Naive B cell (primary cell): ENCODE measurements at regions not wholly inside any gene's neighbourhood (a gene's known extent, or its start where the extent isn't known, plus 50 kb on each side); places are given as distances from the start of the nearest gene placed in this dataset.

Experiments
- ATAC-seq, 2 donors: fragments of 150-1000 bp; cut with Tn5 transposase; 2 replicates each; pipeline ENCODE4 v1.10.0; 2021; ENCODE audit warnings: low read depth in 2 of 2, mild to moderate bottlenecking in 2 of 2, moderate library complexity in 2 of 2
- DNase-seq: peaks from one replicate; pipeline ENCODE4 v3.0.0; 2022
- H3K27ac Mint-ChIP-seq, 6 donors: one replicate each; pipeline ENCODE4 v1.8.0; 2020 to 2022; ENCODE audit warnings: mild to moderate bottlenecking in 6 of 6, mixed read lengths in 6 of 6, moderate library complexity in 5 of 6, inconsistent platforms in 2 of 6
- H3K27me3 Mint-ChIP-seq, 3 donors: one replicate each; pipeline ENCODE4 v1.8.0; 2021 to 2022; ENCODE audit warnings: mixed read lengths in 3 of 3, mild to moderate bottlenecking in 1 of 3
- H3K36me3 Mint-ChIP-seq, 2 donors: one replicate each; pipeline ENCODE4 v1.8.0; 2020 to 2022; ENCODE audit warnings: mixed read lengths in 2 of 2, inconsistent platforms in 1 of 2, mild to moderate bottlenecking in 1 of 2
- H3K4me1 Mint-ChIP-seq, 3 donors: one replicate each; pipeline ENCODE4 v1.8.0; 2020 to 2022; ENCODE audit warnings: mixed read lengths in 3 of 3, inconsistent platforms in 1 of 3, mild to moderate bottlenecking in 1 of 3, moderate library complexity in 1 of 3
- H3K4me3 Mint-ChIP-seq, 8 donors: one replicate each; pipeline ENCODE4 v1.8.0; 2020 to 2022; ENCODE audit warnings: mild to moderate bottlenecking in 8 of 8, mixed read lengths in 8 of 8, moderate library complexity in 8 of 8, inconsistent platforms in 2 of 8
- H3K9me3 Mint-ChIP-seq, 7 donors: one replicate each; pipeline ENCODE4 v1.8.0; 2020 to 2022; ENCODE audit warnings: mixed read lengths in 7 of 7, mild to moderate bottlenecking in 5 of 7, inconsistent platforms in 2 of 7, moderate library complexity in 1 of 7

DNA sequence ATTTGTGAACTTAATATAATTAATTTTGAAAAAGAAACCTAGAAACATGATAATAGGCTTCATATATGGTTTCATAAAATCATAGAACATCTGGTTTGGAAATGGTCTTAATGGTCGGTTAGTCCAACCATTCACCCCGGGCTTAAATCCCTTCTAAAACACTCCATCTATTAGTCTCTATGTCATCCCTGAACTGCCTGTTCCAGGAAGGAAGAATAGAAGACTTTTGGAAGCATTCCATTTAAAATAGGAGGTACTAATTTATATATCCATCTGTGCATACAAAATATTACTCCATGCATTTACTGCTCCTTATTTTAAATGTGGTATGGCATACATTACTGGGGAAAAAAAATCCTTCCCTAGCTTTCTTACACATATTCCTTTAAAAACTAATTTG, 262.2 kb upstream of the DDX53 start:
- DNase-seq (no peak), ATAC-seq (no peak)
- no peaks in the 10 kb centered on the region for H3K4me1 Mint-ChIP-seq
- H3K27ac Mint-ChIP-seq = no peak overlapping the region
- peaks cover 0 to 4% (median 0%) of the 10 kb centered on the region in 7 donors for H3K9me3 Mint-ChIP-seq
- no peaks in the 10 kb centered on the region for H3K36me3 Mint-ChIP-seq
- no peak overlapping the region for H3K4me3 Mint-ChIP-seq
- no peaks in the 10 kb centered on the region for H3K27me3 Mint-ChIP-seq

DNA sequence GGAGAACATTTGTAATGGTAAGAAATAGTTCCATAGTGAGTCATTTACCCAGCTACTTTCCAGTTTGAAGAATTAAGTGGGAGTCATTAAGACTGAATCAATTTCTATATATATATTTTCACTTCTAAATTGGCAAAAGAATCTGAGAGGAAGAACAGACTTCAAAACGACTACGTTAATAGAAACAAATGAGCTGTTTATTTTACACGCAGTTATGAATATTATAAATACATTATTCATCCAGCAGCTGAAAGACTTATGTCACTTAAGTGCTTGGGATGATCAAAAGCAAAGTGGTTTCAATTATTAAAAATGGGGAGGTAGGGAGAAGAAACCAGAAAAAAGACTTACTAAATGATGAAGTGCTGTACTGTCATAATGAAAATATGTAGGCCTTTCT, 260.5 kb upstream of the DDX53 start:
- Mint-ChIP-seq H3K27me3 (no peaks in the 10 kb centered on the region), H3K4me3 (no peak overlapping the region), H3K4me1 (no peaks in the 10 kb centered on the region), H3K36me3 (no peaks in the 10 kb centered on the region), H3K27ac (no peak overlapping the region), H3K9me3 (peaks cover 0 to 1% (median 0%) of the 10 kb centered on the region in 7 donors)
- no peak for DNase-seq
- no peak for ATAC-seq

DNA sequence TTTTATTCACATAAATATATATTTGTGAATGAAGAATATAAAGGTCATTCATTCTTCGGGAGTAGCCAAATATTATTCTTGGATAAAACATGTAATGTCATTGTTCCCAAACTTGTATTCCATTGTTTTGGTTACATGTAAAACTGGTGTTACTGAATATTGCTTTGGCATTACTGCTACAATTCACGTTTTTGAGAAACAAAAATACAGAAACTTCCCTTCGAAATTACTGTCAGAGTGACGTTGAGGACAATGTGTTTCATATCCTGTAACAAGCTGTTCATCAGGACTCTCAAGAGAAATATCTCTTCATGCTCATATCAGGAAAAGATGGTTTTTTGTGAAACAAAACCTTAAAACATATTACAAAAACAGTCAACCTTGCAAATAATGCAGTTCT, 258.9 kb upstream of the DDX53 start:
- no peaks in the 10 kb centered on the region for H3K27me3 Mint-ChIP-seq
- ATAC-seq (no peak), DNase-seq (no peak)
- H3K27ac Mint-ChIP-seq = no peak overlapping the region
- peaks cover 0 to 1% (median 0%) of the 10 kb centered on the region in 7 donors for H3K9me3 Mint-ChIP-seq
- no peak overlapping the region for H3K4me3 Mint-ChIP-seq
- no peaks in the 10 kb centered on the region for H3K36me3 Mint-ChIP-seq
- H3K4me1 Mint-ChIP-seq = no peaks in the 10 kb centered on the region

DNA sequence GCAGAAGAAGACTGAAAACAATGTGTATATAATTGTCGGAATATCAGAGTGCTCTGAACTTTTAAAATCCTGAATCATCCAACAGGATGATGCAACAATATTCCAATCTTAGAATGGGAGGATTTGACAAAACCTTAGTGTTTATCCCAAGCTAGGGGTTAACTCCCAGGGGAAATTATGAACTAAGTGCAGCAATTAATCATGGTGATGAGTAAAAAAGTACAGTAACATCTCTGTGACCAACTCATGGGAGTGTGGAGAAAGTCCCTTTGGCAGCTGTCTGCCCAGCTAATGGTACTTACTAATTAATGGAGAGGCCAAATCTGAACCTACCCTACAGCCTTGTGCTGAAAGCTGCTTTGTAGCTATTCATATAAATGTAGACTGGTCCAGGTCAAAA, 257.6 kb upstream of the DDX53 start:
- no peak for ATAC-seq
- no peaks in the 10 kb centered on the region for H3K27me3 Mint-ChIP-seq
- no peak overlapping the region for H3K27ac Mint-ChIP-seq
- peaks cover 0 to 1% (median 0%) of the 10 kb centered on the region in 7 donors for H3K9me3 Mint-ChIP-seq
- no peak overlapping the region for H3K4me3 Mint-ChIP-seq
- no peaks in the 10 kb centered on the region for H3K4me1 Mint-ChIP-seq
- DNase-seq = no peak
- no peaks in the 10 kb centered on the region for H3K36me3 Mint-ChIP-seq

DNA sequence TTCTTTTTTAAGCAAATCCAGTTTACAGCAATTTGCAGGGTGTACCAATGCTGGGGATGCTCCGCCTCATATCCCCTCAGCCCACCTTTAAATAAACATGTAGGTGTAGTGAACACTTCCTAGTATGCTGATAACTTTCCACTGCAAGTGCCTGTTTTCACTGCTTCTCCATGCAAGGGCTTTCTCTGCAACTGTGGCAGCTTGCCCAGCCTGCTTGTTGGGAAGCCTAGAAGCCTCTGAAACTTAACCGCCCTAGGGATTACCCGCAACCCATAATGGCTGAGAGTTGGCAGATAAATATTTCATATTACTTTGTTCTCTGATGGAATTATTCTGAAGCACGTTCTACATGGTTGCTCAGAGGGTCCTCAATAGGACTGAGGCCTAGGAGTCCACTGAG, 253.7 kb upstream of the DDX53 start:
- Mint-ChIP-seq H3K27ac (no peak overlapping the region), H3K36me3 (no peaks in the 10 kb centered on the region), H3K4me3 (no peak overlapping the region), H3K4me1 (no peaks in the 10 kb centered on the region), H3K27me3 (no peaks in the 10 kb centered on the region), H3K9me3 (no peaks in the 10 kb centered on the region)
- no peak for DNase-seq
- no peak for ATAC-seq

DNA sequence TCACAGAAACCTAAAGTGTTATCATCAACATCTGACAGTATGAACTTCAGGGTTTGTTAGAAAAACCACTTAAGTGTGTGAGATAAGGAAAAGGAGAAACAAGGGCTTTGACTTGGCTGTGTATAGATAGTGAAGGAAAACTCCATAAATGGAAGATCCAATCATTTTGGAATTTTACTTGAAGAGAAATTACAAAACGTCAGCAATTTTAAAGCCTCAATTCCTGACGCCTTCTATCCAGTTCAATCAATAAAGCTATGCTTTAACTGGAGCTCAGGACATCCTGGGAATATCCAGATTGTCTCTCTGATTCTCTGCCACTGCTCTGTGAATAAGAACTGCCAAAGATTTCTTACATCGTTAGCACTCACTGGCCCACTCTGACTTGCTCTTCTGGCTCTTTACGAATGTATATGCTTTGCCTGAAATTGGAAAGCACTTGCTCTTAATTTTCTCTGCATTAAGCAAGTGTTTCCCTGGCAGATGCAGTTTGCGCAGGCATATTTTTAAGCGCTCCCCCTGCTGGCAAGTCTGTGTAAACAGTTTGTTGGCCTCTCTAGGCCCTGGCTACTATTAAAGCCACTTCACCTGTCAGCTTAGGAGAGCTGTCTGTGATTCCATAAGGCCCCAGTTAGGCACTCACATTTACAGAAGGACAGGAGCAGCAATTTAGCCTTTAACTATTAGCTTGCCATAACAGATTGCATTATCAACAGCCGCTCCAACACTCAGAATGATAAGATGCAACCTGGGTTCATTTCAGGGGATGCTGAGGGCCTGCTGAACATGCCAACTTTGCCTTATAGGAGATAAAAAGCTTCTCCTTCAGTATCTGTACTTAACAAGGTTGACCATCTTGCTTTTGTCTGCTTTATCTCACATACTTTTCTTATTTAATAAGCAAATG, 251.4 kb upstream of the DDX53 start:
- ATAC-seq (peak; percentile 43 to 57), DNase-seq (peak; percentile 39)
- Mint-ChIP-seq H3K4me3 (no peak overlapping the region), H3K27ac (no peak overlapping the region), H3K36me3 (no peaks in the 10 kb centered on the region), H3K27me3 (no peaks in the 10 kb centered on the region), H3K4me1 (no peaks in the 10 kb centered on the region), H3K9me3 (no peaks in the 10 kb centered on the region)

DNA sequence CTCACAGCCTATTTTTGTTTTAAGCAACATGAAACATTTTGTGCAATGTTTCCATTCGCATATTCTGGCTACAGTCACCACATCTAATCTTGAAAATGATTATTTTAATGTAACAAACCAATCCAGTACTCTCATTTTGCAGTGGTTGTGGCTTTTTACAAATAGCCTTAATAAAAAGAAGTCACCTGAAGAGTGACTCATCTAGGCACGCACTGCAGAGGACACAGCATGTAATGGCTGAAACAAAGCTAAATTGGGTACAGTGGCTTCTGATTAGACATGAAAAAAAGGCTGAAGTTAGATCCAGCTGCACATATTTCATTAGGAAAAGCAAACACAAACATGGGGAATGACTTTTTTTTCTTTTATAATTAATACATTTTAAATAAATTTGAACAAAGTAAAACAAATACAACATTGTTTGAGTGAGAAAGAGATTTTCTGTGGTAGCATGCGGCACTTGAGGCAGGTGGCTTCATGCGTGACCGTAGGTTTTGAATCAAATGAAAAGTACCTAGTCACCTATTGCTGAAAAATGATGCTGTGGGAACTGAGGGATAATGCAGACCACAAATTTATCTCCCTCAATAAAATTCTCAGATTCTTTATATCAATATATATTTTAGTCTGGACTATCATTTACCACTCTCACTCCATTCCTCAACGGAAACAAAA, 240.8 kb upstream of the DDX53 start:
- Mint-ChIP-seq H3K9me3 (peaks cover 0 to 3% (median 0%) of the 10 kb centered on the region in 7 donors), H3K27me3 (peaks cover 0 to 12% (median 0%) of the 10 kb centered on the region in 3 donors), H3K4me1 (no peaks in the 10 kb centered on the region), H3K4me3 (no peak overlapping the region), H3K27ac (no peak overlapping the region), H3K36me3 (no peaks in the 10 kb centered on the region)
- no peak for ATAC-seq
- no peak for DNase-seq

DNA sequence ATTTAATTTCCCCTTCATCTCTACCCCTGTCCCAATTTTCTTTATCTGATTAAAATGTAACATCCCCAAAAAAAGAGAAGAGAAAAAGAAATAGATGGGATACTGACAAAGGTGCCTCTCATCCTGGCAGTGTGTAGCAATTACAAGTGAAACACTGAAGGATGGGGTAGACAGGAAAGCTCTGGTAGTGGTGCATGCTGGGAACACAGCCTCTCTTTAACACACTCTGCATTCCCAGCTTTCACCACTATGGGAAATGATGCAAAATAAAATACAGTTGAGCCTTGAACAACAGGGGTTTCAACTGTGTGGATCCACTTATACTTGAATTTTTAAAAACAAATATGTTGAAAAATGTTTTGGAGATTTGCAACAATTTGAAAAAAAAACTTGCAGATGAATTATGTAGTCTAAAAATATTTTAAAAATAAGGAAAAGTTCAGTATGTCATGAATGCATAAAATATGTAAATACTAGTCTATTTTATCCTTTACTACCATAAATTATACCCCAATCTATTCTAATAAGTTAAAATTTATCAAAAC, 239.2 kb upstream of the DDX53 start:
- ATAC-seq (no peak), DNase-seq (no peak)
- Mint-ChIP-seq H3K4me1 (no peaks in the 10 kb centered on the region), H3K27me3 (peaks cover 0 to 10% (median 2%) of the 10 kb centered on the region in 3 donors), H3K9me3 (peaks cover 0 to 3% (median 0%) of the 10 kb centered on the region in 7 donors), H3K27ac (no peak overlapping the region), H3K4me3 (no peak overlapping the region), H3K36me3 (no peaks in the 10 kb centered on the region)

DNA sequence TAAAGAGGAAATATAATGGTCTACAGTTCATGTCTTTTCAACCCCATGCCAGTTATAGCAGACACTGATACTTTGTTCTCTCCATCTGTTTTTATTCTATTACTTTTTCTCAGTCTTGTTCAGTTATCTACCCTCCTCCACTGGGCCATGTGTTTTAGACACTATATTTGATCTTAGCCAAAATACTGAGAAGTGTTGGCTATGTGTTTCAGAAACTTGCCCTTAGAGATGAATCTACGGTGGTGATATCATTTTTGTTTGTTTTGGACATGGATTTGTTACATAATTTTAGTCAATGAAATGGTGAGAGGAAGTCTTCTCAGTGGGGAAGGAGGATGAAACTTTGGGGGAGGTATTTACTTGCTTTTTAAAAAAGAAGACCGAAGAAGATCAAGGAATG, 211.5 kb upstream of the DDX53 start:
- no peak for DNase-seq
- Mint-ChIP-seq H3K27ac (no peak overlapping the region), H3K27me3 (no peaks in the 10 kb centered on the region), H3K4me3 (no peak overlapping the region), H3K36me3 (no peaks in the 10 kb centered on the region), H3K9me3 (peaks cover 0 to 13% (median 5%) of the 10 kb centered on the region in 7 donors), H3K4me1 (no peaks in the 10 kb centered on the region)
- no peak for ATAC-seq

DNA sequence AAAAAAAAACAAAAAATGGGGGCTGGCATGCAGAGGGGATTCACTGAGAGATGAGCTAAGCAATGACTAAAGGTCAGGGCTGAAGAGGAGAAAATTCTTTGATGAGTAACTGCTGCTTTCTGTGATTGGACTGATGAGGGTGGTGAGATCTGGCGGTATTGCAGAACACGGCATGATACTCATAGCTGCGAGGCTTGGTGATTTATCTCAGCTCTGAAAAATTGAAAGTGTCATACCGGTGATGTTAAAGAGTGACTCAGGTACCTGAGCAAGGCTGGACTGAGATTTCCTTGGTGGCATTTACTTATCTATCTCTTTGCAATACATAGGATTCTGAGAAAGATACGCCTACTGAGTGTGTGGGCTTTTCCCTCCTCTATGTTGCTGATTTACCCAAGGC, 204.1 kb upstream of the DDX53 start:
- Mint-ChIP-seq H3K4me1 (no peaks in the 10 kb centered on the region), H3K9me3 (peaks cover 0 to 7% (median 4%) of the 10 kb centered on the region in 7 donors), H3K36me3 (no peaks in the 10 kb centered on the region), H3K27ac (no peak overlapping the region), H3K4me3 (no peak overlapping the region), H3K27me3 (no peaks in the 10 kb centered on the region)
- no peak for DNase-seq
- ATAC-seq = no peak

DNA sequence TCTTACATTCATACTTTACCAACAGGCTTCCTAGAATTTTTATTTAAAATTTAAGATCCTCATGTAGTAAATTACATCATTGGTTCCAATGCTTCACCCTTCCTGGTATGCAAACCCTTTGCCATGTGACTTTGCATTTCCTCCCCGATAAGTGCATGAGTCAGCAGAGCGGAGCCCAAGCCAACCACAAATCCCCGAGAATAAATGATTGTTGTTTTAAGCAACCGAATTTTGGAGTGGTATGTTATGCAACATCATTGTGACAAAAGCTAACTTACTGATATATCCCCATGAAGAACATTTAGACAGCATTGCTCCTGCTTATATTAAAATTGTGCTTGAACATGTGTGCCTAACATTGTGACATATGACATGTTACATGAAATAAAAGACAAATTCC, 199.4 kb upstream of the DDX53 start:
- Mint-ChIP-seq H3K27me3 (no peaks in the 10 kb centered on the region), H3K27ac (no peak overlapping the region), H3K36me3 (no peaks in the 10 kb centered on the region), H3K4me1 (peaks cover 0 to 5% (median 0%) of the 10 kb centered on the region in 3 donors), H3K4me3 (no peak overlapping the region), H3K9me3 (peaks cover 0 to 4% (median 0%) of the 10 kb centered on the region in 7 donors)
- ATAC-seq (no peak), DNase-seq (no peak)

DNA sequence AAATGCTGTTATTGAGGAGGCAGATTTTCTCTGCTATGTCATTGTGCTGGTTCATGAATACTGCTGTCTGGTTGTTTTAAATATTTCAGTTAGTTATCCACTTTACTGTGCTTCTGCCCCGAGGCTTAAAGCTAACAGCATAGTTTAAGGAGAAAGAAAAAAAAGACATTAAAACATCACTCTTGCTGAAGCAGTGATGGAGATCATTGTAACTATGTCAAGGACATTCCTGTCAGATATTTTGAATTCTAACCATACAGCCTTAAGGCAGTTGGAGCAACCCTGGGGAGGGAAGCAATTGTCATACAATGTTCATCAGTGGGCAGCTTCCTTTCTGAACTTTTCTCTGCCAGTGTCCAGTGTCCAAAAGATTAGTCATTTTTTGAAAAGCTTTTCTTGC, 199.0 kb upstream of the DDX53 start:
- Mint-ChIP-seq H3K4me3 (no peak overlapping the region), H3K4me1 (peaks cover 0 to 5% (median 0%) of the 10 kb centered on the region in 3 donors), H3K9me3 (peaks cover 0 to 4% (median 0%) of the 10 kb centered on the region in 7 donors), H3K27me3 (no peaks in the 10 kb centered on the region), H3K36me3 (no peaks in the 10 kb centered on the region), H3K27ac (no peak overlapping the region)
- no peak for DNase-seq
- ATAC-seq = no peak

DNA sequence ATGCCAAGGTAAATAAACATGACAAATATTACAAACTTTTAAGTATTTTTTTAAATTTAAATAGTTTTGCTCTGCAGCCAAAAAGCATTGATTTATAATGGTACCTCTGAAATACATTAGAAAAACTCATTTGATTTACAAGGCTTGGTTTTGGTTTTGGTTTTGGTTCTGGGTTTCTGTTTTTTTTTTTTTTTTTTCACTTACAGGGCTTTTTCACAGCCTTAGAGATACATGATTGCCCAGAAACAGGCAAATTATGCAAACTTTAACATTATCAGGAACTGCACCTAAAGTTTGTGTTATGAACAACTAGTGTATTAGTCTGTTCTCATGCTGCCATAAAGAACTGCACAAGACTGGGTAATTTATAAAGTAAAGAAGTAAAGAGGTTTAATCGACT, 196.4 kb upstream of the DDX53 start:
- no peaks in the 10 kb centered on the region for H3K36me3 Mint-ChIP-seq
- ATAC-seq = no peak
- no peak overlapping the region for H3K4me3 Mint-ChIP-seq
- no peaks in the 10 kb centered on the region for H3K27me3 Mint-ChIP-seq
- DNase-seq = no peak
- H3K27ac Mint-ChIP-seq = no peak overlapping the region
- peaks cover 0 to 5% (median 0%) of the 10 kb centered on the region in 3 donors for H3K4me1 Mint-ChIP-seq
- H3K9me3 Mint-ChIP-seq = peaks cover 0 to 4% (median 0%) of the 10 kb centered on the region in 7 donors

DNA sequence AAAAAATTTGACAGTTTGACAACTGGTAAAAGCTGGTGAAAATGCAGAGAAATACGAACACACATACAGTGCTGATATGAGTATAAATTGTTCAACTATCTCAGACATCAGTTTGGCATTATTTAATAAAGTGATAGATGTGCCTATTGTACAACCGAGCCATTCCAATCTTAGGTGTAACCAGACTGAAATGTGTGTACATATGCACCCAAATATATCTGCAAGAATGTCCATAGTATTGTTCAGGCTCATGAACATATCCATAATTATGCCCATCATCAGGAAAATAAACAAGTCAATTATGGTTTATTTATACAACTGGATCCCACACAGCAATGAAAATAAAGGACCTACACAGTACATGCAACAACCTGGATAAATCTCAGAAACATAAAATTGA, 188.9 kb upstream of the DDX53 start:
- H3K4me3 Mint-ChIP-seq = no peak overlapping the region
- ATAC-seq (no peak), DNase-seq (no peak)
- no peaks in the 10 kb centered on the region for H3K4me1 Mint-ChIP-seq
- H3K36me3 Mint-ChIP-seq = no peaks in the 10 kb centered on the region
- H3K27me3 Mint-ChIP-seq = no peaks in the 10 kb centered on the region
- peaks cover 0 to 8% (median 0%) of the 10 kb centered on the region in 7 donors for H3K9me3 Mint-ChIP-seq
- no peak overlapping the region for H3K27ac Mint-ChIP-seq
